GM21423 (cell line): ENCODE measurements at regions not wholly inside any gene's neighbourhood (a gene's known extent, or its start where the extent isn't known, plus 50 kb on each side); places are given as distances from the start of the nearest gene placed in this dataset.
"Not testable (repeated sequence)": the region's sequence is repeated elsewhere in the genome, so short reads cannot be mapped to it uniquely, and the experiment has no call there.

Experiments
- ATAC-seq: cut with Tn5 transposase; IDR thresholded peaks from one replicate; pipeline ENCODE4 v1.9.1; 2021; ENCODE audit warnings: mild to moderate bottlenecking, moderate library complexity; ENCODE audit not compliant: unreplicated experiment

DNA sequence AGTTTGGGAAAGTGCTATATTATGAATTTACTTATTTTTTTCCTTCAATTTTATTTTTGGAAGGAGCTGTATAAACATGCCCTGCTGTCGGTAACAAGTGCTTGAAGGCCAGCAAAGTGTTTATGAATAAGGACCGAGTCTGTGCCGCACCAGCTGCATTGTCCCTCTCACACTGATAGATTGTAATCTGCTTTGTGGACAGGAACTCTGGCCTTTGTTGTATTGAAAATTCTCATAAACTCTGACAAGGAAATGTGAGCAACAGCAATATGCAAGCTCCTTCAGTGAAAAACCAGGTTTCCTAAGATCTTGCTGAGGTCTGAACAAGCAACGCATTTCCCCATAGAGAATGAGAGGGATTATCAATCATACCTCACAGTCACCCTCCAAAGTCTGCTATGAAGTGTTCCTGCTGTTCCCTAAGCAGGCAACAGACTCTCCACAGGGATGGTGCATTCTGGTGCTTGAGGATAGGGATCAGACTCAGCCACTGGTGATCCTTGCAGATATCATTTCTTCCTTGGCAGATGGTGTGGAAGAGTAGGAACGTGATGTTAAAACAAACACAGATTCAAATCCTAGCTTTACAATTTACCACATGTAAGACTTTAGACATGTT, 109.6 kb downstream of the KCNJ2 start:
- no peak for ATAC-seq

DNA sequence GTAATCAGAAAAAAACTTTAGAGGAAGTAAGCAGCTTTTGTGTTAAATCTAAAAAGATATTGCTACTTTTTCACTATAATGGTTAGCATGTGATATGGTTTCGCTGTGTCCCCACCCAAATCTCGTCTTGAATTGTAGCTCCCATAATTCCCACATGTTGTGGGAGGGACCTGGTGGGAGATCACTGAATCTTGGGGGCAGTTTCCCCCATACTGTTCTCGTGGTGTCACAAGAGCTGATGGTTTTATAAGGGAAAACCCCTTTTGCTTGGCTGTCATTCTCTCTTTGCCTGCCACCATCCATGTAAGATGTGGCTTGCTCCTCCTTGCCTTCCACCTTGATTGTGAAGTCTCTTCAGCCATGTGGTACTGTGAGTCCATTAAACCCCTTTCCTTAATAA, 117.1 kb downstream of the KCNJ2 start:
- ATAC-seq = no peak

DNA sequence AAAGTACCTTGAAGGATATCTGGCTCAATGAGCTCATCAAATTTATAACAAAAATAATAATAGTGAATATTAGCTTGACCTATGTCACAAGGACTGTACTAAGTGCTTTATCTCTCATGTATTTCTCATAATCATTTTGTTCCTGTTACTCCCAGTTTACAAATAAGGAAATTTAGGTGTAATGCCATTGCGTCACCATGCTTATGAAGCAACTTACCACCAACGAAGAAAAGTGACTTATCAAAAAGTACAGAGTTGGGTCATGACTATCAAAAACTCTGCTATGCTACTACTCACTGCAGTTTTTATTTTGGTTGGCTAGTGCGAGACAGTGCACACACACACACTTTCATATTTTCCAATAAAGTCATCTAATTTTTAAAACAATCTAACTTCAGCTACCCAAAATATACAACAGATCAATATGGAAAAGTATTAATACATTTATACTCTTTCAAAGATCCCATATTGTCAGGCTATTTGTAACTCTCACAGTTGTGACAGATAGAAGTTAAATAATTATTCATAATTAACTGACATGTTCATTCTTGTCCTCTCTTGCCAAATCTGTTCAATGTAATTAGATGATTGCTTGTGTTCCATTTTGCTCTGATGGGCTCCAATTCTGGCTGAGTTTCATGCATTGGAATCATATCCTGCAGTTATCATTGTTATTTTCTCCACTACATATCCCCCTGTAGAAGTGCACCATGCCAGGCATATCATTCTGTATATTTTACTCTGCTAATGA, 119.4 kb downstream of the KCNJ2 start:
- ATAC-seq = no peak

DNA sequence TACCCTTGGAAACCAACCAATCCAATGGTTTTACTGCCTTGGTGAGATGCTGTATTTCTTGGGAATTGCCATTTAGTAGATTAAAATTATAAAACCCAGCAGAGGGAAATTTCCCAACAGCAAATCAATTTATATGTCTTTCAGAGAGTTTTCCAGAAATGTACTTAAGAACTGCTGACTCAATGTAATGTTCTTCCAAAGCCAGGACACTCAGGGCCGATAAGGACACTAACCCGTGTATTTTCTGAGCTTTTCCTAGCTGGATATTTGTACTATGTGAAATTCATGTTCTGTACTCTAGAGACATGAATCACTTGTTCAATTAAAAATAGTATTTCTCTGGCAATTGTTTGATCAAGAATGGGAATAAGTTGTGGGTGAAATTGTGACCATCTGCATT, 121.4 kb downstream of the KCNJ2 start:
- ATAC-seq = no peak

DNA sequence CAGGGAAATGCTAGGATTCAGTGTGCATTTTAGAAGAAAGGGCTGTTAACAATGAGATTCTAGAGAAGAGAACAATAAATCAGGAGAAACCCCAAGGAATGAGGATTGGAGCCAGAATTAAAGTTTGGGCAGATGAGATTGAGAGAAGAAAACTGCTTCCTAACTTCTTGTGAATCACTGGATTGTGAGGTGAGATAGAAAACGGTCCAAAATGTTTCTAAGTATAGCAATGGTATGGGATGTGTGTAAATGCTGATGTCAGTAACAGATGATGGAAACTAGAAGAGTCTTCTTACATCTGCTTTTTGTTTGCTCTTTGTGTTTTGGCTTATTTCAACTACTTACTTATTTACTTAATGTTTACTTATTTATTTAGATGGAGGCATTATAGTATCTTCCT, 123.0 kb downstream of the KCNJ2 start:
- no peak for ATAC-seq

DNA sequence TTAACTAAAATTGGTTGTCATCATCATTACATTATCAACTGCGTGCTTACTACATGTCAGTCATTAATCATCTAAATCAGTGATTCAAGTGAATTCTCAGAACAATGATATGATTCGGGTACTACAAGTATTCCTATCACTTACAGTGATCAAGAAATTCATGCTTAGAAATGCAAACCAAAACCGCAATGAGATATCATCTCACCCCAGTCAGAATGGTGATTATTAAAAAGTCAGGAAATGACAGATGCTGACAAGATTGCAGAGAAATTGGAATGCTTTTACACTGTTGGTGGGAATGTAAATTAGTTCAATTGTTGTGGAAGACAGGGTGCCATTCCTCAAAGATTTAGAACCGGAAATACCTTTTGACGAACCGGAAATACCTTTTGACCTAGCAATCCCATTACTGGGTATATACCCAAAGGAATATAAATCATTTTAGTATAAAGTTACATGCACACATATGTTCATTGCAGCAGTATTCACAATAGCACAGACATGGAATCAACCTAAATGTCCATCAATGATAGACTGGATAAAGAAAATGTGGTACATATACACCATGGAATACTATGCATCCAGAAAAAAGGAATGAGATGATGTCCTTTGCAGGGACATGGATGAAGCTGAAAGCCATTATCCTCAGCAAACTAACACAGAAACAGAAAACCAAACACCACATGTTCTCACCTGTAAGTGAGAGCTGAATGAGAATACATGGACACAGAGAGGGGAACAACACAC, 124.4 kb downstream of the KCNJ2 start:
- not testable (repeated sequence) for ATAC-seq

DNA sequence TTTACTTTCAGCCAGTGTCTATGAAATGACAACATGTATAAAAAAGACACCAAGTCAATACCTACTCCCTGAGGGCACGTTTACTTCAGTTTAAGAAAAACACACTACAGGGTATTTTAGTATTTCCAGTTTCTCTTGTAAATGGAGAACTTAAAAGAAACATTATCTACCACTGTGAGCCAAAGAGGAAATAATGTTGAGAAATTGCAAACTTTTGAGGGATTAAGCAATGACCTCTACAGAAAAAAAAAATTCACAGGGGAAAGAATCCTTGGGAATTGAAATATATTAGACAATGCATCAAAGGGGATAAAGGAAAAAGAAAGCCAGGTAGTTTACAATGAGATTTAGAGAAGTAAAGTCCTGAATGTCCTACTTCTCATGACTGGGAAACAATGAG, 126.0 kb downstream of the KCNJ2 start:
- ATAC-seq = no peak

DNA sequence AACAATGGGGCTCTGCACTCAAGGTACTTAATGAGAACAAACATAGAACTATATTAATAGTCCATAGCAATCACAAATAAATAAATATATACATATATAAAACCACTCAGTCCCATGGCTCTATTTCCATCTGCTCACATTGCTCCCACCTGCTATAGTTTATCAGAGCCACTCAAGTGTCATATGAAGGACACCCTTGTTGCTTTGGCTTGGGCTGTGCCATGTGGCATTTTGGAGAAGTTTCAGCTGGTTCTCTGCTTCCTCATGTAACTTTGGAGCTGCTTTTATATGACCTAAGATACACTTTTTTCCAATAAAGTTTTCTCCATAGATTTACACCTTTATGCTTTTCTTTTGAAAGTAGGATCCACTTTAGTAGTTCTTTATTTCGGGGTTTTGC, 126.4 kb downstream of the KCNJ2 start:
- no peak for ATAC-seq

DNA sequence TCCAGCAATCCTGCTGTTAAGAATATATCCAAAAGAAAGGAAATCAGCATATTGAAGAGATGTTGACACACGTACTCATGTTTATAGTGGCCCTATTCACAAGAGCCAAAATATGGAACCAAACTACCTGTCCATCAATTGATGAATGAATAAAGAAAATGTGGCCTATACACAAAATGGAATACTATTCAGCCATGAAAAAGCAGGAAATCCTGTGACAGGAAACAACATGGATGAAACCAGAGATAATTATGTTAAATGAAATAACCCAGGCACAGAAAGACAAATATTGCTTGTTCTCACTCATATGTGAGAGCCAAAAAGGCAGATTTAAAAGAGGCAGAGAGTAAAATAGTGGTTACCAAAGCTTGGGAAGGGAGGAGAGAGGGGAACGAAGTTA, 127.1 kb downstream of the KCNJ2 start:
- no peak for ATAC-seq

DNA sequence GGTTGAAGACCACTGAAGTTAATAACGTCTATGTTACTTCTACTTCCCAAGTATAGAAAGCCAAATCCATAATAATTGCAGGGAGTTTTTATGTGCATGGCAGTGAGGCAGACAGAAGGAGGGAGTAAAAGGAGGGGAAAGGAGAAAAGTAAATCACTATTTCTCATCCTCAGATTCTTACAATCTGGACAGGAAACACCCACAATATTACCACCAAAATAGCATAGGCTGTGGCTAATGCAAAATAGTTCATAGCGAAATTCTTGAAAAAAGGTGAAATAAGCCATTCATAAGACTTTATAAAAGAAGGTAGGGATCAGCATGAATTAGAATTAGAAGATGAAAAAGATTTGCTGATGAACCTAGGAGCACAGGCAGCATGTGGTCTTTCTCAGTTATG, 128.1 kb downstream of the KCNJ2 start:
- ATAC-seq = no peak

DNA sequence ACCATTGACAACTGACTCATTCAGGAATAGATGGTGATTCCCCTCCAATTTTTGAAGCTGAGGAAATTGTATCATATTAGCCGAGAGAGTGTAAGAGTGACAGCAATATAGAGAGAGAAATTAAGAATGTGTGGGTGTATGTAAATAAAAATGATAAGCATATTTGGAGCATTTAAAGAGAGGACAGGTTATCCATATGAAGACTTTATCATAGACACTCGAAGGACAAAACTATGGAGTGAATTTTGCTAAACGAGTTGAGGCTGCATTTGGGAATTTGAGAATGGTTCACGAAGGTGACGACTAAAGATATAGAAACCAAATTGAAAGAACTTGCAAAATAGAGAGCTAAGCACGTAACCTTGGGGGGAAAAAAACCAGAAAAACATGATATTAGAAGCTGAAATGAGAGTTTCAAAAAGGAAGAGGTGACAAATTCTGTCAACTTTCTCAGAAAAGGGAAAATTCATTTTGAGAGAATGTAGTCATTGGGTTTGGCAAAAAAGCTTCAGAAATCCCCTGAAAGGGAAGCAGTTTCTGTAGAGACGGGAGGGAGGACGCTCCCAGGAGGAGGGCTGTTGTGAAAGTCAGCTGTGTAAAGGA, 129.7 kb downstream of the KCNJ2 start:
- ATAC-seq = no peak

DNA sequence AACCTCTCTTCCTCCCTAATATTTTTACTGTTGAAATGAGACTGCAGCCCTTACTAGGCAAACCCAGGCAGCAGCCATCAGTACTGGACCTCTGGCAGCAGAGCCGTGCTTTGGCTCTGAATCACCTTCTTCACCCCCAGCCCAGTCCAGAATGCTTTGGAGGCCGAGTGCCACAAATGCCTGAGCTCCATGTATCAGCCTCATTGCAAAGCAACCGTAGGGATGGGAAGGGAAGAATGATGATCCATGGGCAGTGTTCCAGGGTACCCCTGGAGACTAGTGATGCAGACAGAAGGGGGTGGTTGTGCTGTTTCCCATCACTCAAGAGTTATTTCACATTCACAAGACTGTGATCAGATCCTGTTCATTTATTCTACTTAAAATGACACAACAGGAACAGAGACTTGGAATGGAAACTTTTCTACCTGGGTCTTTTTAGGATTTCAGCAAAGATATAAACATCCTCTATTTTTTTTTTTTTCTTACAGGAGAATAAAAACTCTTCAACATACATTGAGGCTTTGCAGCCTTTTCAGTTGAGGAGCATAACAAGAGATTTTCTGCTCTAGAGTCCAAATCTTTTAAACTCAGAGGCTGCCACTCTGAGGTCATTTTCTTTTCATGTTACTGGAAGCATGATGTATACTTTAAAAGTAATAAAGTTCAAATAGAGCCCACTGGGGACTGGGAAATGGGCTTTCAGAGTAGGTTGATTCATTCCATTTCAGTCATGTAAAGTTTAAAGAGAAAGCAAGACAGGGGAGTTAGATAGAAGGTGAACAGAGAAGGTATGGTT, 138.3 kb downstream of the KCNJ2 start:
- no peak for ATAC-seq

DNA sequence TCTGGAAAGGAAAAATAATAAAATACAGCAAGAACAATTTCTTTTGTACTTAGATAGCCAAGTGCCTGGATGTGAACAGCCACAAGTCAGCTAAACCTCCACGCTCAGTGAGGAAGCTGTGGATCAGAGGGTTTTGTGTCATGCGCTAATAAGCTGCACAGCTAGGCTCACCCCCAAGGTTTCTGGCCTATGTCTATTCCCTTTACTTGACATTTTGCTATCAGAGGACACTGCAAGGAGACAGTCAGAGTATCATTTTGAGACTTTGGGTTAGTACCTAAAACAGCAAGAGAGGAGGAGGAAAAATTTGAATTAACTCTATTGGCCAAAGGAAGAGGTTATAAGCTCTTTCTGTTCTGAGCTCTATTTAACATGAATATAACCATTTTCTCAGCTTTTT, 139.3 kb downstream of the KCNJ2 start:
- no peak for ATAC-seq

DNA sequence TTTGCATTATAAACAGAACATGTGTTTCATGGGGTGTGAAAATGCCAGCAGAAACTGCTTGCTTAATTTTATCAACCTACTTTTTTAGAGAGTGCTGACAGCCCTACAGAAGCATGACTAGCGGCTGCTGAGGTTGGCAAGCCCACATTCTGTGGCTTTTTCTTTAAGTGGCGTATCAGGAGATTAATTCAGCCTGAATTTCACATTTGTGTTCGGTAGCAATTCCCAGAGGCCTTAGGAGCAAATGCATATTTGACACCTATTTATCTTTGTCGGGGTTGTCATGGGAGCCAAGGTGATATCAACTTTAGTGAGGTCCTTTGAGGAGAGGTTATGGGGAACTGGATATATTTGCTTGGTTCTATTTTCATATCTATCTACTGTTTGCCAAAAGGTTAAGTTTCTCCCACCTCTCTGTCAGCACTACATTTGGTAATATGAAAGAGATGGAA, 140.9 kb downstream of the KCNJ2 start:
- no peak for ATAC-seq

DNA sequence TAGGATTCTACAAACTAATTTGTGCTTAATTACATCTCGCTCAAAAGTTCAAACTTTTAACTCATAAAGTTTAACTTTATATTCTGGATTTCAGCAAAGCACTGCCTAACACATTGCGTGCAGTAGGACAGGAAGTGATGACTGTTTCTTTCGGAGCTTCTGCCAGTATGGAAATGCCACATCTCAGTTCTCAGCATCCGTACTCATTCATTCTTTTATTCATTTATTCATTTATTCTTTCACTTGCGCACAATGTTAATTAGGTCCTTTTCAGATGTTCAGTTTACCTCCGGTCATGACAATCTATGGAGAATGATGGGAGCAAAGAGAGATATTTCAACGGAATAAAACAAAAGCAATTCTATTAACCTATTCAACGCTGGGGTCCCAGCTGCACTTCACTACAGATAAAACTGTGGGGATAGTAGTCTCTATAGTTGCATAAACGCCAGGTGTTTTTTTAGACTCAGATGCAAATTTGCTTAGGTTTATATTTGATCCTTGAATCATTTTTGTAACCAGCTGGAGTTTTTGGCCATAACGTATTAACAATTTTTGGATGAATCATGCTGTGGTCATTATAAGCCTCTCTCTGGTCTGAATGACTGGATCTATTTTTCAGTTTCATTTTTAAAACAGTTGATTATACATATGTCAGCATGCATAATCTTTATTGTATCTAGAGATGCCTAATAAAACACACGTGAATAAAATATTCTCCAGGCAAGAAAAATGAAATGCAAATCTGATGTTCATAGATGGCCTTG, 143.9 kb downstream of the KCNJ2 start:
- no peak for ATAC-seq

DNA sequence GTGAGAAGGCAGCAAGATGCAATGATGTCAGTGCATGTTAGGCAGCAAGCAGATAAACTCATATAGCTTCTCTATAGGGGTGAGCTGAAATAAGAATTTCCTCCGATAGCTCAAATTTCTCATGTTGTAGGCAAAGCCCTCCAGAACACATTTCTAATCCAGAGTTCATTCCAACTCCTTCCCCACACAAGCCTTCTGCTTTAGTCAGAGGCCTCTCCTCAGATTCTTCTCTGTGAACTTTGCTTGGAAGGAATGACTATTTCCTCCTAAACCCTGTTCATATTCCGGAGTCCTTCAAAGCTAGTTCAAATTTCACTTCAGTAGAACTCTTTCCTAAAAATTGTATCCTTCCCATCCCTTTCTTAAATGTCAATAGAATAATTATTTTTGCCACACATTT, 144.8 kb downstream of the KCNJ2 start:
- ATAC-seq = no peak

DNA sequence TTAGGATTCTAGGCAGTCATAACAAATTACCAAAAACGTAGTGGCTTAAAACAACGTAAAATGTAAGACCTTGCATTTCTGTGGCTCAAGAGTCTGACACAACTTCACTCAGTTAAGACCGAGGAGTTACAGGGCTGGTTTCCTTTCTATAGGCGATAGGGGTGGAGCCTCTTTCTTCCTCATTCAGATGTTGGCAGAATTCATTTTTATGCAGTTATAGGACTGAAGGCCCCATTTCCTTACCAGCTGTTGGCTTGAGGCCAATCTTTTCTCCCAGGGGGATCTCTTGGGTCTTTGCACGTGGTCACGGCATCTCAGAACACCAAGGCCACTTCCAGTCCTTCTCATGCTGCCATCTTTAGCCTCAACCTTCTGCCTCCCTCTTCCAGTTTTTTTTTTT, 145.2 kb downstream of the KCNJ2 start:
- ATAC-seq = no peak

DNA sequence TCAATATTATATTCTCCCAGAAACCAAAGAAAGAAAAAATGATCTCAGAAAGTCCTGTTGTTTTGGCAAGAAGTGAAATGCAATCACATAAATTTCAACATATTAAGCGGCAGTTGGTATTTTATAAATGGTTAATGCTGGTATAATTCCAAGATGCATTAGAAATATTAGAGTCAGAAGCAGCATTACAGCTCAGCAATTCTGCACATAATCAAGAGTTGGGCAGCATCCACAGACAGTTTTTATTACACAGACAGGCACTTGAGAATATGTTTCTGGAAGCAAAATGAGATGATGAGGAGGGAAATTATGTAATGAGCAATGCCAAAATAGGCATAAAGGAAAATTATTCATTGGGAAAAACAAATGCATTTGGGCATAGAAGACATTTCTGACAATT, 148.1 kb downstream of the KCNJ2 start:
- no peak for ATAC-seq

DNA sequence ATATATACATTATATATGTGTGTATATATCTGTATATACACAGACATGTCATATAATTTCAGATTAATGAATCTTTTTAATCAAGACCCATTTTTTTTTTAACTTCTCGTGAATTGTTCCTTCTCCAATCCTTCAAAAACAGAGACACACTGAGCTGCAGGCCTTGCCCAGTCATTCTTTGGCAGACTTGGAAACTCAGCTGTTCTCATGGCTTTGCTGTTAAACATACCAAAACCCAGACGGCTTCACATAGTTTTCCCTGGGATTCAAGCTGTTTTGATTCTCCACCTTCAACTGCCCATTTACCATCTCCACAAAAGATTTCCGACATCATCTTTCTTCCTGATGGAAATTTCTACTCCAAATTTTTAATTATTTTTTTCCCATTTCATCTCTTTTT, 148.7 kb downstream of the KCNJ2 start:
- no peak for ATAC-seq

DNA sequence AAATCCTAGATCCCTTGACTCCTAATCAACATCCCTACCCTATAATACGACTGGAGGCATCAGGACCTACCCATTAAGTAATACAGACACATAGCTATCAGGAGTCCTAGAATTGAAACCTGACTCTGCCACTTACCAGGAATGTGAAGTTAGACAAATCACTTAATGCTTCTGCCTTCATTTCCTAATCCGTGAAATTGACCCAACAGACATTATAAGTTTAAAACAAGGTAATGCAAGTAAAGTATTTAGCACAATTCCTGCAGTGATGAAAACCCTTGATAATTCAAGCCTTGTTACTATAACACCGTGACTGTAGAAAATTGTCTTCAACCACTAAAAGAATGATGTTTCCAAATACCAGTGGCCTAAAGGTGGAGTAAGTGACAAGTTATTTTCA, 150.2 kb downstream of the KCNJ2 start:
- ATAC-seq = no peak
